ENCODE measurements at regions not wholly inside any gene's neighbourhood (a gene's known extent, or its start where the extent isn't known, plus 50 kb on each side); places are given as distances from the start of the nearest gene placed in this dataset.

DNA sequence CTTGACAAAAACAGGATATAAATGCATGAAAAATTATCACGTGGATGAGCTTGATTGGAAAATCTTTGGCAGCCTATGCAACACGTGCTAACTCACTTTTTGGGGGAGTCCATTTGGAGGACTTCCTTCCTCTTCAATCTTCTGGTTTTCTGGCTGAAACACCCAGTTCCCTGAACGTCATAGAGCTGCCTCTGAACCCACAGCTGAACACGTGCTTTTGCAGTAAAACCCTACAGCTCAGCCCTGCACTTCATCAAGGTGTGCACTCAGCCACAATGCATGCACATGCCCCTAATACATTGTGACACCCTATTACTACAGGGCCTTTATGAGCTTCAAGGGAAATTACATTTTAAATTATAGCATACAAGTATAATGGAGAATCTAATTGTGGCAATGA, 808.7 kb upstream of the AUTS2 start:
- H3K9me3 ChIP-seq: no peaks in the 10 kb centered on the region
- H3K4me1 ChIP-seq: no peaks in the 10 kb centered on the region
- no peak overlapping the region for H3K27ac ChIP-seq
- no peaks in the 10 kb centered on the region for H3K36me3 ChIP-seq
- TF ChIP-seq, protein P1, sequence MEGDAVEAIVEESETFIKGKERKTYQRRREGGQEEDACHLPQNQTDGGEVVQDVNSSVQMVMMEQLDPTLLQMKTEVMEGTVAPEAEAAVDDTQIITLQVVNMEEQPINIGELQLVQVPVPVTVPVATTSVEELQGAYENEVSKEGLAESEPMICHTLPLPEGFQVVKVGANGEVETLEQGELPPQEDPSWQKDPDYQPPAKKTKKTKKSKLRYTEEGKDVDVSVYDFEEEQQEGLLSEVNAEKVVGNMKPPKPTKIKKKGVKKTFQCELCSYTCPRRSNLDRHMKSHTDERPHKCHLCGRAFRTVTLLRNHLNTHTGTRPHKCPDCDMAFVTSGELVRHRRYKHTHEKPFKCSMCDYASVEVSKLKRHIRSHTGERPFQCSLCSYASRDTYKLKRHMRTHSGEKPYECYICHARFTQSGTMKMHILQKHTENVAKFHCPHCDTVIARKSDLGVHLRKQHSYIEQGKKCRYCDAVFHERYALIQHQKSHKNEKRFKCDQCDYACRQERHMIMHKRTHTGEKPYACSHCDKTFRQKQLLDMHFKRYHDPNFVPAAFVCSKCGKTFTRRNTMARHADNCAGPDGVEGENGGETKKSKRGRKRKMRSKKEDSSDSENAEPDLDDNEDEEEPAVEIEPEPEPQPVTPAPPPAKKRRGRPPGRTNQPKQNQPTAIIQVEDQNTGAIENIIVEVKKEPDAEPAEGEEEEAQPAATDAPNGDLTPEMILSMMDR (IDR thresholded peaks at IDR 0.05): no peak
- no peak for DNase-seq
- intact Hi-C loops (cut with DNase I; ENCODE audit: low total_unique reads): no loop called here
- no peaks in the 10 kb centered on the region for H3K27me3 ChIP-seq
- no peak overlapping the region for H3K4me3 ChIP-seq

DNA sequence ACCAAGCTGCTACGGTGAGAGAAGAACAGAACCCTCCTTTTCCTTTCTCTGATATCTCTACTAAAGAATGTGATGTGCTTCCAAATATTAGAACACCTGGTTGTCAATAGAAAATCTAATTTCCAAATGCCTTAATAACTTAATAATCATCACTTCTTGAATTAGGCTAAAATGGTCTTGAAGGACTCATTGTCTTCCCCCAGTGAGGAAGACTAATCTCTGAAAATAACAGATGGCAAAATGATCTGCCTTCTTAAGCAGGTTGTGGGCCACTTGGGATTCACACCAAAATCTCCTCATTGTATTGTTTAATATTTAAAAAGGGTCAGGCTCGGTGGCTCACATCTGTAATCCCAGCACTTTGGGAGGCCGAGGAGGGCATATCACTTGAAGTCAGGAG, 805.9 kb upstream of the AUTS2 start:
- H3K27ac ChIP-seq: no peak overlapping the region
- H3K4me1 ChIP-seq: no peaks in the 10 kb centered on the region
- H3K36me3 ChIP-seq: no peaks in the 10 kb centered on the region
- TF ChIP-seq, protein P1 (IDR thresholded peaks at IDR 0.05): no peak
- no peaks in the 10 kb centered on the region for H3K27me3 ChIP-seq
- intact Hi-C loops (cut with DNase I; ENCODE audit: low total_unique reads): no loop called here
- no peaks in the 10 kb centered on the region for H3K9me3 ChIP-seq
- no peak overlapping the region for H3K4me3 ChIP-seq
- no peak for DNase-seq

DNA sequence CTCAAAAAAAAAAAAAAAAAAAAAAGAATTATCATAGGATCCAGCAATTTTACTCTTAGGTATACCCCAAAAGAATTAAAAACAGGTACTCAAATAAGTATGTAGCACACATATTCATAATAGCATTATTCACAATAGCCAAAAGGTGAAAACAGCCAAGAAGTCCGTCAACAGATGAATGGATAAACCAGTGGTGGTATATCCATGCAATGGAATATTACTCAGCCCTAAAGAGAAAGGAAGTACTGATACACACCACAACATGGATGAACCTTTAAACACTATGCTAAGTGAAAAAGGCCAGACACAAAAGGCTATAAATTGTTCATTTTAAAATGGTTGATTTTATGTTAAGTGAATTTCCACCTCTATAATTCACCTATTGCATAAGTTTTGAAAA, 804.8 kb upstream of the AUTS2 start:
- no peak for DNase-seq
- TF ChIP-seq, protein P1 (IDR thresholded peaks at IDR 0.05): no peak
- intact Hi-C loops (cut with DNase I; ENCODE audit: low total_unique reads): no loop called here
- H3K4me1 ChIP-seq: no peaks in the 10 kb centered on the region
- no peaks in the 10 kb centered on the region for H3K27me3 ChIP-seq
- H3K9me3 ChIP-seq: no peaks in the 10 kb centered on the region
- no peak overlapping the region for H3K4me3 ChIP-seq
- H3K27ac ChIP-seq: no peak overlapping the region
- H3K36me3 ChIP-seq: no peaks in the 10 kb centered on the region

DNA sequence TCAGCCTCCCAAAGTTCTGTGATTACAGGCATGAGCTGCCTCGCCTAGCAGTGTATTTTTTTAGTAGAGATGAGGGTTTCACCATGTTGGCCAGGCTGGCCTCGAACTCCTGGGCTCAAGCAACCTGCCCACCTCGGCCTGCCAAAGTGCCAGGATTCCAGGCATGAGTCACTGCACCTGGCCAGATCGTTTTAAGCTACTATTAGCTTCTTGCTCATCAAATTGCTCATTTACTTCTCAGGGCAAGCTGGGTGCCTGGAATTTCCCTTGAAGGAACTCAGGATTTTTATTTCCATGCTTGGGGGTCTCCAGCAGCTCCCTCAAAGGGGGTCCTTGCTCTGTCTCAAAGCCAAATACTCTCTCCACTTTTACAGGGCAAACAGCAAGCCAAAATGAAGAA, 798.0 kb upstream of the AUTS2 start:
- Histone ChIP-seq H3K4me1 (no peaks in the 10 kb centered on the region), H3K27ac (no peak overlapping the region), H3K36me3 (no peaks in the 10 kb centered on the region), H3K4me3 (no peak overlapping the region), H3K27me3 (no peaks in the 10 kb centered on the region), H3K9me3 (no peaks in the 10 kb centered on the region)
- TF ChIP-seq, protein P1 (IDR thresholded peaks at IDR 0.05): no peak
- intact Hi-C loops (cut with DNase I; ENCODE audit: low total_unique reads): no loop called here
- DNase-seq: no peak

DNA sequence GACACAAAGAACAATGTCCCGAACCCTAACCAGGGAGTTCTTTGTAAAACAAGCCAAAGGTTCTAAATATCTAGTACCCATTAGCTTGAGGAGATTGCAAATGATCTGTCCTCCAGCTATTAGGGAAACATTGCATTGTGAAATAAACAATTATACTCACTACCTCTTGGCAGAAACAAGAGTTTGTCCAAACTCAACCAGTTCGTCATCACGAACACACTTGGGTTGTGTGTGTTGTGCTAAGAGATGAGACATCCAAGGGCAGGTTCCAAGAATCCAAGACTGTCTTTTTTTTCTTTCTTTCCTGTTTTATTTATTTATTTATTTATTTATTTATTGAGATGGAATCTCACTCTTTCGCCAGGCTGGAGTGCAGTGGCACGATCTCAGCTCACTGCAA, 793.1 kb upstream of the AUTS2 start:
- intact Hi-C loops (cut with DNase I; ENCODE audit: low total_unique reads): no loop called here
- Histone ChIP-seq H3K9me3 (no peaks in the 10 kb centered on the region), H3K27ac (no peak overlapping the region), H3K4me1 (no peaks in the 10 kb centered on the region), H3K36me3 (no peaks in the 10 kb centered on the region), H3K27me3 (no peaks in the 10 kb centered on the region), H3K4me3 (no peak overlapping the region)
- TF ChIP-seq, protein P1 (IDR thresholded peaks at IDR 0.05): no peak
- no peak for DNase-seq

DNA sequence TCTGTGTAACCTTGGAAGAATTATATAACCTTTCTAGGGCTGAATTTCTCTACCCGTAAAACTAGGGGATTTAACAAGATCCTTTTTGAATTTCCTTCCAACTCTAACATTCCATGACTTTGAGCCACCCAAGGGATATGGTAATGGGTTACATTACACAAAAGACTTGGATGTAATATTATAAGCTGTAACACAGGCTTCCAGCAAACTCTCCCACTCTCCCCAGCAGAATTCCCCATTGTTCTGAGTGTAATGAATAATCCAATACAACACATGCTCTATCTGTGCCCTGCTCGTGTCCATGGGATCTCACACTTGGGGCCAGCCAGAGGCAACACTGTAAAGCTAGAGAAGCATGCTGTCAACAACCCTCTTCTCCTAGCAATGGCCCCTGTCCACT, 790.6 kb upstream of the AUTS2 start:
- intact Hi-C loops (cut with DNase I; ENCODE audit: low total_unique reads): no loop called here
- no peak overlapping the region for H3K4me3 ChIP-seq
- H3K27ac ChIP-seq: no peak overlapping the region
- H3K4me1 ChIP-seq: no peaks in the 10 kb centered on the region
- no peaks in the 10 kb centered on the region for H3K27me3 ChIP-seq
- no peaks in the 10 kb centered on the region for H3K36me3 ChIP-seq
- TF ChIP-seq, protein P1 (IDR thresholded peaks at IDR 0.05): no peak
- H3K9me3 ChIP-seq: no peaks in the 10 kb centered on the region
- DNase-seq: no peak
